ENCODE measurements at regions not wholly inside any gene's neighbourhood (a gene's known extent, or its start where the extent isn't known, plus 50 kb on each side); places are given as distances from the start of the nearest gene placed in this dataset.
"Not testable (repeated sequence)": the region's sequence is repeated elsewhere in the genome, so short reads cannot be mapped to it uniquely, and the experiment has no call there.

- intact Hi-C loops (cut with DNase I), result no loop called here
- Histone ChIP-seq H3K27ac (no peak overlapping the region), H3K9me3 (no peaks in the 10 kb centered on the region), H3K4me1 (no peaks in the 10 kb centered on the region), H3K36me3 (no peaks in the 10 kb centered on the region), H3K4me3 (no peak overlapping the region), H3K27me3 (no peaks in the 10 kb centered on the region)
- TF ChIP-seq EP300 (IDR thresholded peaks at IDR 0.05) (no peak), POLR2A (IDR thresholded peaks at IDR 0.05) (no peak), POLR2AphosphoS5 (IDR thresholded peaks at IDR 0.05) (no peak)
- TF ChIP-seq, protein P1, sequence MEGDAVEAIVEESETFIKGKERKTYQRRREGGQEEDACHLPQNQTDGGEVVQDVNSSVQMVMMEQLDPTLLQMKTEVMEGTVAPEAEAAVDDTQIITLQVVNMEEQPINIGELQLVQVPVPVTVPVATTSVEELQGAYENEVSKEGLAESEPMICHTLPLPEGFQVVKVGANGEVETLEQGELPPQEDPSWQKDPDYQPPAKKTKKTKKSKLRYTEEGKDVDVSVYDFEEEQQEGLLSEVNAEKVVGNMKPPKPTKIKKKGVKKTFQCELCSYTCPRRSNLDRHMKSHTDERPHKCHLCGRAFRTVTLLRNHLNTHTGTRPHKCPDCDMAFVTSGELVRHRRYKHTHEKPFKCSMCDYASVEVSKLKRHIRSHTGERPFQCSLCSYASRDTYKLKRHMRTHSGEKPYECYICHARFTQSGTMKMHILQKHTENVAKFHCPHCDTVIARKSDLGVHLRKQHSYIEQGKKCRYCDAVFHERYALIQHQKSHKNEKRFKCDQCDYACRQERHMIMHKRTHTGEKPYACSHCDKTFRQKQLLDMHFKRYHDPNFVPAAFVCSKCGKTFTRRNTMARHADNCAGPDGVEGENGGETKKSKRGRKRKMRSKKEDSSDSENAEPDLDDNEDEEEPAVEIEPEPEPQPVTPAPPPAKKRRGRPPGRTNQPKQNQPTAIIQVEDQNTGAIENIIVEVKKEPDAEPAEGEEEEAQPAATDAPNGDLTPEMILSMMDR (IDR thresholded peaks at IDR 0.05), result no peak
- WGBS, 2 donors, result 71 to 74% methylated on average over 5 of the region's 5 CpGs
- DNase-seq, result no peak
Observed at GRCh38 chr10:90999512-91000172, 78.8 kb upstream of the ANKRD1 start.

GRCh38 chr10:91000470-91000869 lies 79.6 kb upstream of the ANKRD1 start:
- Histone ChIP-seq H3K4me1 (no peaks in the 10 kb centered on the region), H3K27me3 (no peaks in the 10 kb centered on the region), H3K4me3 (no peak overlapping the region), H3K36me3 (no peaks in the 10 kb centered on the region), H3K27ac (no peak overlapping the region), H3K9me3 (no peaks in the 10 kb centered on the region)
- 87 to 92% methylated on average over 6 of the region's 6 CpGs for WGBS, 2 donors
- intact Hi-C loops (cut with DNase I), result no loop called here
- no peak for DNase-seq
- TF ChIP-seq EP300 (IDR thresholded peaks at IDR 0.05) (no peak), POLR2AphosphoS5 (IDR thresholded peaks at IDR 0.05) (no peak), POLR2A (IDR thresholded peaks at IDR 0.05) (no peak)
- TF ChIP-seq, protein P1 (IDR thresholded peaks at IDR 0.05), result no peak

DNA sequence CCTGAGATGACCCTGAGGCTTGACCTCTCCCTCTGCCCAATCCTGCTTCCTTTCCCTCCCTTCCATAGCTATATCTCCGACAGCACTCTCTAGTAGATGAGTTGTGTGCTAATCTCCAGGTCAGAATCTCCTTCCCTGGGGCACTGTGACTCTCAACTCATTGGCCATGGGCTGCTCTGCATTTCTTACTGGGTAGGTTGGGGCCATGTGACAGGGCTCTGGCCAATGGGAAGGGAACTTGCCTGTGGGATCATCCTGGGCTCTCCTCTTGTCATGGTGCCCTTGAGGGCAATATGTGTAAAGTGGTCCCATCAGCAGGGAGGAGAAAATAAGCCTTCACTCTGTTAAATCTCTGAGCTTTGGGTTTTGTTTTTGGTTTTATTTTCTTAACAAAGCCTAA lies 80.1 kb upstream of the ANKRD1 start:
- TF ChIP-seq POLR2AphosphoS5 (IDR thresholded peaks at IDR 0.05) (no peak), POLR2A (IDR thresholded peaks at IDR 0.05) (no peak), EP300 (IDR thresholded peaks at IDR 0.05) (no peak)
- TF ChIP-seq, protein P1 (IDR thresholded peaks at IDR 0.05), result no peak
- WGBS, 2 donors, result 92 to 95% methylated on average over 1 of the region's 1 CpG
- Histone ChIP-seq H3K4me3 (no peak overlapping the region), H3K4me1 (no peaks in the 10 kb centered on the region), H3K36me3 (no peaks in the 10 kb centered on the region), H3K27me3 (no peaks in the 10 kb centered on the region), H3K9me3 (no peaks in the 10 kb centered on the region), H3K27ac (no peak overlapping the region)
- intact Hi-C loops (cut with DNase I), result no loop called here
- no peak for DNase-seq

GRCh38 chr10:91002656-91003055 lies 81.8 kb upstream of the ANKRD1 start:
- no peak for TF ChIP-seq EP300 (IDR thresholded peaks at IDR 0.05)
- no peak overlapping the region for H3K27ac ChIP-seq
- H3K36me3 ChIP-seq, result no peaks in the 10 kb centered on the region
- 74 to 83% methylated on average over 3 of the region's 3 CpGs for WGBS, 2 donors
- no peaks in the 10 kb centered on the region for H3K9me3 ChIP-seq
- H3K27me3 ChIP-seq, result no peaks in the 10 kb centered on the region
- no peaks in the 10 kb centered on the region for H3K4me1 ChIP-seq
- intact Hi-C loops (cut with DNase I), result no loop called here
- DNase-seq, result no peak
- H3K4me3 ChIP-seq, result no peak overlapping the region

- intact Hi-C loops (cut with DNase I); H3K27ac ChIP-seq; H3K4me1 ChIP-seq; DNase-seq; H3K4me3 ChIP-seq; H3K9me3 ChIP-seq; H3K27me3 ChIP-seq; H3K36me3 ChIP-seq: not testable (repeated sequence)
- WGBS, 2 donors, result 83 to 95% methylated on average over 1 of the region's 1 CpG
Observed at GRCh38 chr10:91003379-91003778, 82.5 kb upstream of the ANKRD1 start.

GRCh38 chr10:91005276-91005675 lies 84.4 kb upstream of the ANKRD1 start:
- H3K27me3 ChIP-seq; H3K36me3 ChIP-seq; DNase-seq; intact Hi-C loops (cut with DNase I); H3K4me3 ChIP-seq; H3K9me3 ChIP-seq; H3K4me1 ChIP-seq; H3K27ac ChIP-seq: not testable (repeated sequence)
- 66 to 67% methylated on average over 3 of the region's 3 CpGs for WGBS, 2 donors

All from sigmoid colon (tissue), 6 donors.